Testis (tissue), 2 donors: ENCODE measurements at regions not wholly inside any gene's neighbourhood (a gene's known extent, or its start where the extent isn't known, plus 50 kb on each side); places are given as distances from the start of the nearest gene placed in this dataset.

Experiments used
- DNase-seq: peaks from one replicate; pipeline ENCODE4 v3.0.0-alpha.2; 2019
- H3K27ac ChIP-seq, 2 donors: fragments of 200-600 bp; sonication (generic); one replicate each; pipeline ENCODE4 v1.5.1; 2019
- H3K27me3 ChIP-seq: fragments of 200-600 bp; sonication (generic); one replicate; pipeline ENCODE4 v1.5.1; 2019
- H3K36me3 ChIP-seq: fragments of 200-600 bp; sonication (generic); one replicate; pipeline ENCODE4 v1.5.1; 2017; ENCODE audit warnings: low read depth; ENCODE audit errors: missing control alignments
- H3K4me1 ChIP-seq: fragments of 200-600 bp; sonication (generic); one replicate; pipeline ENCODE4 v1.5.1; 2019
- H3K4me3 ChIP-seq, 2 donors: fragments of 200-600 bp; sonication (generic); one replicate each; pipeline ENCODE4 v1.5.1; 2017 to 2019
- H3K9me3 ChIP-seq: fragments of 200-600 bp; sonication (generic); one replicate; pipeline ENCODE4 v1.5.1; 2017
- POLR2A ChIP-seq: fragments of 450-650 bp; IDR thresholded peaks from one replicate; pipeline ENCODE4 v1.6.1; 2017; ENCODE audit warnings: antibody characterized with exemption, mild to moderate bottlenecking, moderate library complexity
- WGBS, 2 donors: methylation state at CpG; one replicate each; pipeline ENCODE4 v1.1.5; 2018; 5-methylcytosine and 5-hydroxymethylcytosine counted together
- intact Hi-C: fragments of 100-400 bp; cut with DNase I; formaldehyde crosslinking; loops from one replicate; pipeline ENCODE4 v1.15.1; 2023; ENCODE audit warnings: low total_unique reads
- TF ChIP-seq, protein P1 (sequence below), 3 experiments: fragments of 450-650 bp in 2 of 3; fragments of 200-600 bp in 1 of 3; sonication (generic) in 1 of 3; IDR thresholded peaks; one replicate each; pipeline ENCODE4 v1.5.1; 2016 to 2019; ENCODE audit warnings: antibody characterized with exemption in 3 of 3, mild to moderate bottlenecking in 2 of 3, moderate library complexity in 1 of 3

DNA sequence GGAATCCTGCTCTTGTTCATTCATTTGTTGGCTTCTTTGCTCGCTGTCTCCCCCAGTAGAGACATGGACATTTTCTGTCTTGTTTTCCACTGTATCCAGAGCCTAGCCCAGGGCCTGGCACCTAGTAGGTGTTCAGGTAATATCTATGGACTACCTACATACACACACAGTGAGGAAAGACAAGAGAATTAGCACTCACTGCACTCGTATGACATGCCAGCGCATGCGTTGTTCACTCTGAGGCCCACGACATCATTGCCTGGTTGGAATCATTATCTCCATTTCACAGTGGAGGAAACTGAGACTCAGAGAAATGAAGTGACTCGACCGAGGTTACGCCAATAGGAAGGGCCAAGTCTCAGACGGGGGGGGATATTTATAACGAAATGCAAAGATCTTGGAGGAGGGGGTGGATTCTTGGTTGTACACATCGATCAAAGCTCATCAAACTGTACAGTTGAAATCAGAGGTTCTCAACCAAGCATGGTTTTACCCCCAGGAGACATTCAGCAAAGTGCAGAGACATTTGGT lies 140.1 kb upstream of the PTPN1 start:
- Histone ChIP-seq H3K36me3 (no peaks in the 10 kb centered on the region), H3K9me3 (no peaks in the 10 kb centered on the region), H3K27ac (no peak overlapping the region), H3K4me1 (peaks cover 6% of the 10 kb centered on the region), H3K27me3 (no peaks in the 10 kb centered on the region), H3K4me3 (no peak overlapping the region)
- DNase-seq = no peak
- intact Hi-C loops = loop anchor here (10.0 kb wide), 1 partner anchor 175 kb away; the partner anchor contains the start of gene CEBPB
- no peak for TF ChIP-seq POLR2A
- TF ChIP-seq, protein P1, sequence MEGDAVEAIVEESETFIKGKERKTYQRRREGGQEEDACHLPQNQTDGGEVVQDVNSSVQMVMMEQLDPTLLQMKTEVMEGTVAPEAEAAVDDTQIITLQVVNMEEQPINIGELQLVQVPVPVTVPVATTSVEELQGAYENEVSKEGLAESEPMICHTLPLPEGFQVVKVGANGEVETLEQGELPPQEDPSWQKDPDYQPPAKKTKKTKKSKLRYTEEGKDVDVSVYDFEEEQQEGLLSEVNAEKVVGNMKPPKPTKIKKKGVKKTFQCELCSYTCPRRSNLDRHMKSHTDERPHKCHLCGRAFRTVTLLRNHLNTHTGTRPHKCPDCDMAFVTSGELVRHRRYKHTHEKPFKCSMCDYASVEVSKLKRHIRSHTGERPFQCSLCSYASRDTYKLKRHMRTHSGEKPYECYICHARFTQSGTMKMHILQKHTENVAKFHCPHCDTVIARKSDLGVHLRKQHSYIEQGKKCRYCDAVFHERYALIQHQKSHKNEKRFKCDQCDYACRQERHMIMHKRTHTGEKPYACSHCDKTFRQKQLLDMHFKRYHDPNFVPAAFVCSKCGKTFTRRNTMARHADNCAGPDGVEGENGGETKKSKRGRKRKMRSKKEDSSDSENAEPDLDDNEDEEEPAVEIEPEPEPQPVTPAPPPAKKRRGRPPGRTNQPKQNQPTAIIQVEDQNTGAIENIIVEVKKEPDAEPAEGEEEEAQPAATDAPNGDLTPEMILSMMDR (IDR thresholded peaks at IDR 0.05) = no peak
- WGBS, 2 donors = 96% methylated on average over 11 of the region's 11 CpGs

DNA sequence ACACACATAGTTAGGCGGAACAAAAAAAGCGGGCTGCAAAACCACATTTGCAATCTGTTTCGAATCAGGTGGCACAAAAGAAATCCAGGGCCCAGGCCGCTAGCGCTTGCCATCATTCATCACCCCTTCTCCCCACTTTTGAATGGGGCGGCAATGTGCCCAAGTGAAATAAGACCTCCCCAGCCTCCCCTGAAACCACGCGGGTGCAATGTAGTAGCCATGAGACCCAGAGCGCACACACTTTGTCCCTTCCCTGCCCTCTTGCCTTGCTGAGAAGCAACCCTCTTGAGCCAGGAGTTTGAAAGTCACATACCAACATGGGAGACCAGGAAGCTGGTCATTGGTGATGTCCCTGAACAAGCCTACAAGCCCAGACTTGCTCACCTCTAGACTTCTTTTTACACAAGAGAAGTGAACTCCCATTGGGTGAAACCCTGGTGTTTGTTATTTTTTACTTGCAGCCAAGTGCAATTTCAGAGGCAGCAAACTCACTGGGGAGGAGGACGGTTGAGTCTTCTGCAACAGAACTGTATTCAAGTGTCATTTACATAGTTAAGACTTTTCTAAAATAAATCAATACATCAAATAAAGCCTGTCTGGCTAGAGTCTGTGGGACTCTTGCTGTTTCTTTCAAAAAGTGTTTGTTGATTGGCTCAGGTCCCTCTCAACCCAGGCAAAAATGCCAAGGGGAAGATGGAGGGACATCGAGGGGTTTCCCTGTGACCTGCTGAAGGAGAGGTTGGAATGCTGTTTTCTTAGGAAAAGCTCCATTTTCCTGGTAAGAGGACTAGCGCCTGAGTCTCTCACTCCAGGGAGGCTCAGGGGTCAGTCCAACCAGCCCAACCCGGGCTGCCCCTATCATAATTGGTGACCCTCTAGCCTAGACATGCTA lies 138.1 kb upstream of the PTPN1 start:
- DNase-seq = no peak
- no peaks in the 10 kb centered on the region for H3K36me3 ChIP-seq
- H3K9me3 ChIP-seq = no peaks in the 10 kb centered on the region
- no peak for TF ChIP-seq POLR2A
- TF ChIP-seq, protein P1 (IDR thresholded peaks at IDR 0.05) = no peak
- intact Hi-C loops = loop anchor here (10.0 kb wide), 1 partner anchor 177 kb away; the partner anchor contains the start of gene CEBPB
- H3K27me3 ChIP-seq = no peaks in the 10 kb centered on the region
- 80 to 87% methylated on average over 12 to 13 of the region's 13 CpGs for WGBS, 2 donors
- H3K4me3 ChIP-seq = no peak overlapping the region
- no peaks in the 10 kb centered on the region for H3K4me1 ChIP-seq
- H3K27ac ChIP-seq = no peak overlapping the region

DNA sequence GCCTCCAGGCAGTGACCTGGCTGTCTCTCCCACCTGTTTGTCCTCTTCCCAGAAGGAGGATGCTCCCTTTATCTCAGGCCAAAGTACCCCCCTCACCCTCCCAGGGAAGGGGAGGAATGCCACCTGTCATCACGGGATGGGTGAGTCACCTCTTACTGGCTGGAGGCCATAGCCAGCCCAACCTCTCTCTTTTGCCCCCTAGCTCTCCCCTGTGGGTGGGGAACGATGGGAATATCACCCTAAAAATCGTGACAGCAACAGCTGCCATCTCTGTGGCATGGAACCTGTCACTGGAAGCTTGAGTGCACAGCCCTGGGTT lies 137.5 kb upstream of the PTPN1 start:
- H3K4me1 ChIP-seq = no peaks in the 10 kb centered on the region
- intact Hi-C loops = loop anchor here (10.0 kb wide), 1 partner anchor 178 kb away; the partner anchor contains the start of gene CEBPB
- WGBS, 2 donors = 57 to 80% methylated on average over 3 of the region's 3 CpGs
- no peaks in the 10 kb centered on the region for H3K9me3 ChIP-seq
- no peaks in the 10 kb centered on the region for H3K27me3 ChIP-seq
- DNase-seq = no peak
- H3K4me3 ChIP-seq = no peak overlapping the region
- TF ChIP-seq, protein P1 (IDR thresholded peaks at IDR 0.05) = no peak
- no peak for TF ChIP-seq POLR2A
- no peak overlapping the region for H3K27ac ChIP-seq
- H3K36me3 ChIP-seq = no peaks in the 10 kb centered on the region

DNA sequence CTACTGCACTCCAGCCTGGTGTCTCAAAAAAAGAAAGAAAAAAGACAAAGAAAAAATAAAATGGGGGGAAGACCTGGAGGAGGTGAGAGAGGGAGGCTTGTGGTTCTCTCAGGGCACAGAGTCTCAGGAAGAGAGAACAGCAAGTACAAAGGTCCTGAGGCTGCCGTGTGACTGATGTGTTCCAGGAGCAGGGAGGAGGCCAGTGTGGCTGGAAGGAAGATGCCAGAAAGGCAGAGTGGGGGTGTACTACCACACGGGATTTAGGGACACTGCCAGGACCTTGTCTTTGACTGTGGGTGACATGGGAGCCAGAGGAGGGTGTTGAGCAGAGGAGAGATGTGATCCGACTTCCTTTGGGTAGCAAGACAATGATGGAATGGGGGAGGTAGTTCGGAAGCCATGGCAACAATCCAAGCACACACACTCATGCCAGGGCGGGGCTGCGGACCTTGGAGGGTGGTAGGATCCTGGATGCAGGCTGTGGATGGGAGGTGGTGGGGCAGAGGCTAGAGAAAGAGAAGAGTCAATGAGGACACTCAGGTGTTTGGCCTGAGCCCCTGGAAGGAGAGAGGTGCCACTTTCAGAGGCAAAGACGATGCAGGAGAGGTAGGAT lies 136.4 kb upstream of the PTPN1 start:
- intact Hi-C loops = loop anchor here (10.0 kb wide), 1 partner anchor 179 kb away; the partner anchor contains the start of gene CEBPB
- H3K4me1 ChIP-seq = peaks cover 6% of the 10 kb centered on the region
- no peaks in the 10 kb centered on the region for H3K36me3 ChIP-seq
- H3K4me3 ChIP-seq = no peak overlapping the region
- no peaks in the 10 kb centered on the region for H3K27me3 ChIP-seq
- 61 to 70% methylated on average over 7 of the region's 7 CpGs for WGBS, 2 donors
- DNase-seq = no peak
- TF ChIP-seq POLR2A = no peak
- TF ChIP-seq, protein P1 (IDR thresholded peaks at IDR 0.05) = no peak
- no peak overlapping the region for H3K27ac ChIP-seq
- no peaks in the 10 kb centered on the region for H3K9me3 ChIP-seq
